ENCODE measurements at regions not wholly inside any gene's neighbourhood (a gene's known extent, or its start where the extent isn't known, plus 50 kb on each side); places are given as distances from the start of the nearest gene placed in this dataset.

DNA sequence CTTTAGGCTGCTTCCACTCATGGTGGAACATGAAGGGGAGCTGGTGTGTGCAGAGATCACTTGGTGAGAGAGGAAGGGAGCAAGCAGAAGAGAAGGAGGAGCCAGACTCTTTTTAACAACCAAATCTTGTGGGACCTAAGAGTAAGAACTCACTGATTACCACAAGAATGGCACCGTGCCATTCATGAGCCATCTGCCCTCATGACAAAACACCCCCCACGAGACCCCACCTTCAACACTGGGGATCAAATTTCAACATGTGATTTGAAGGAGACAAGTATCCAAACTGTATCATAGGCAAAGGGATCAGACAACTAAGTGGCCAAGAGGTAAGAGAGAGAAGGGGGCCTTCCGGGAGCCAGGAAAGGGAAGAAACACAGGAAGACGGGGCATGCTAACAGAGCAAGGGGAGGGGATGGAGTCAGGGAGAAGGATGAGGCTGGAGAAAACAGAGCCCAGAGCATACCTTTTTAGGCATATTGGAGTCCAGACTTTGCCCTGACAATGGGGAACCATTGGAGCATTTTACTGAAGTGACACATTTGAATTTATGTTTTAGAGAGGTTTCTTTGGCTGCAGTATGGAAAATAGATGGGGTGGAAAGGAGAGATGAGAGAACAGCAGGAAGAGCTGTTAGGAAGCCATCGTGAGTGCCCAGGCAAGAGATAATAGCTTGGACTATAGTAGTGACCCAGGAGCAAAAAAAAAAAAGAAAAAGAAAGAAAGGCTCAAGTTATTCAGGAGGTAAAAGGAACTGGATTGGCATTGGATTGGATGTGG, 204.4 kb upstream of the NUDT4 start:
- TF ChIP-seq, protein P1, sequence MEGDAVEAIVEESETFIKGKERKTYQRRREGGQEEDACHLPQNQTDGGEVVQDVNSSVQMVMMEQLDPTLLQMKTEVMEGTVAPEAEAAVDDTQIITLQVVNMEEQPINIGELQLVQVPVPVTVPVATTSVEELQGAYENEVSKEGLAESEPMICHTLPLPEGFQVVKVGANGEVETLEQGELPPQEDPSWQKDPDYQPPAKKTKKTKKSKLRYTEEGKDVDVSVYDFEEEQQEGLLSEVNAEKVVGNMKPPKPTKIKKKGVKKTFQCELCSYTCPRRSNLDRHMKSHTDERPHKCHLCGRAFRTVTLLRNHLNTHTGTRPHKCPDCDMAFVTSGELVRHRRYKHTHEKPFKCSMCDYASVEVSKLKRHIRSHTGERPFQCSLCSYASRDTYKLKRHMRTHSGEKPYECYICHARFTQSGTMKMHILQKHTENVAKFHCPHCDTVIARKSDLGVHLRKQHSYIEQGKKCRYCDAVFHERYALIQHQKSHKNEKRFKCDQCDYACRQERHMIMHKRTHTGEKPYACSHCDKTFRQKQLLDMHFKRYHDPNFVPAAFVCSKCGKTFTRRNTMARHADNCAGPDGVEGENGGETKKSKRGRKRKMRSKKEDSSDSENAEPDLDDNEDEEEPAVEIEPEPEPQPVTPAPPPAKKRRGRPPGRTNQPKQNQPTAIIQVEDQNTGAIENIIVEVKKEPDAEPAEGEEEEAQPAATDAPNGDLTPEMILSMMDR (conservative IDR thresholded peaks at IDR 0.05; ENCODE audit: low read depth, low read length) = no peak
- no peak for TF ChIP-seq EZH2 (IDR thresholded peaks at IDR 0.05; ENCODE audit: borderline replicate concordance, low read depth, low read length, poor library complexity, severe bottlenecking)
